ENCODE measurements at regions not wholly inside any gene's neighbourhood (a gene's known extent, or its start where the extent isn't known, plus 50 kb on each side); places are given as distances from the start of the nearest gene placed in this dataset.

DNA sequence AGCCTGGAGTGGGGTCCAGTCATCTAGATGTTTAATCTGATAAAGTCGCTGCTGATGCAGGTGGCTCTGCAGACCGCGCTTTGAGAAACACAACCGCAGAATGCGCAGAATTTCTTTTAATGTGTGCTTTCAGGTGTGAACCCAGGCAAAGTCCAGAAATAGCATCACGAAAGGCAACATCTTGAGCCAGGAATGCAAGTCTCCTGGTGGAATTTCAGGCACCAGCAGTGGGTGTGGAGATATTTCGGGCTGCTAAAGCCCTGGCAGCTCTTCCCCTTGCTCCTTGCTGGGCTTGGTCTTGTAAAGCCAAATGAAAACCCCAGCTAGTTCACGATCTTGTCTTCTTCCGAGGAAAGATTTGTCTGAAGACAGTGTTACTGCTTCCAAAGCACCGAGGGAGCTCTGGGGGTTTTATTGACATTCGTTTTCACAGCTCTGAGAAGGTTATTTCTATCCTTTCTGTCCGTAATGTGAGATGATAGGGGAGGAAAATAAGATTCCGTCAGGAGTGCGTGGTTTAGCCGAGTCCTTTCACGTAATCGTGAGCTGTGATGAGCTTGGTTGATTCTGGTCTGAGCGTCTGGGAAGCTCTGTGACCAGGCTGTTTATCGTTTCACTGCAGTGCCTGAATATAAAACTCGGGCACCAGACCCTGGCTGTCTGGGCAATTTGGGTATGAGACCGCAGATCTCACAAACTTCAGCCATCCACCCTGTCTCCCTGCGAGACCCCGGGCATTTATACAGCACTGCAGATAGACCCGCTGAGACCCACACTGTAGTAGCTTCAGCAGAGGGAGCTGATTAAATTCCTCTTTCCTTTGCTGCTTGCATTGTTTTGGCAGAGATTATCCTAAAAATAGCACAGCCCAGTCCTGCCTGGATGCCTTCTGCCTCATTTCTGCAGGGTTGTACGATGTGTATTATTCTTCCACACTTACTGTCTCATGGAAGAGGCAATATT, 67.0 kb upstream of the SLC25A26 start:
- H3K4me3 ChIP-seq (ENCODE audit: low read depth, low read length): no peak overlapping the region
- TF ChIP-seq, protein P1, sequence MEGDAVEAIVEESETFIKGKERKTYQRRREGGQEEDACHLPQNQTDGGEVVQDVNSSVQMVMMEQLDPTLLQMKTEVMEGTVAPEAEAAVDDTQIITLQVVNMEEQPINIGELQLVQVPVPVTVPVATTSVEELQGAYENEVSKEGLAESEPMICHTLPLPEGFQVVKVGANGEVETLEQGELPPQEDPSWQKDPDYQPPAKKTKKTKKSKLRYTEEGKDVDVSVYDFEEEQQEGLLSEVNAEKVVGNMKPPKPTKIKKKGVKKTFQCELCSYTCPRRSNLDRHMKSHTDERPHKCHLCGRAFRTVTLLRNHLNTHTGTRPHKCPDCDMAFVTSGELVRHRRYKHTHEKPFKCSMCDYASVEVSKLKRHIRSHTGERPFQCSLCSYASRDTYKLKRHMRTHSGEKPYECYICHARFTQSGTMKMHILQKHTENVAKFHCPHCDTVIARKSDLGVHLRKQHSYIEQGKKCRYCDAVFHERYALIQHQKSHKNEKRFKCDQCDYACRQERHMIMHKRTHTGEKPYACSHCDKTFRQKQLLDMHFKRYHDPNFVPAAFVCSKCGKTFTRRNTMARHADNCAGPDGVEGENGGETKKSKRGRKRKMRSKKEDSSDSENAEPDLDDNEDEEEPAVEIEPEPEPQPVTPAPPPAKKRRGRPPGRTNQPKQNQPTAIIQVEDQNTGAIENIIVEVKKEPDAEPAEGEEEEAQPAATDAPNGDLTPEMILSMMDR (IDR thresholded peaks at IDR 0.05; ENCODE audit: borderline replicate concordance, insufficient read depth, low read depth, low read length): no peak

DNA sequence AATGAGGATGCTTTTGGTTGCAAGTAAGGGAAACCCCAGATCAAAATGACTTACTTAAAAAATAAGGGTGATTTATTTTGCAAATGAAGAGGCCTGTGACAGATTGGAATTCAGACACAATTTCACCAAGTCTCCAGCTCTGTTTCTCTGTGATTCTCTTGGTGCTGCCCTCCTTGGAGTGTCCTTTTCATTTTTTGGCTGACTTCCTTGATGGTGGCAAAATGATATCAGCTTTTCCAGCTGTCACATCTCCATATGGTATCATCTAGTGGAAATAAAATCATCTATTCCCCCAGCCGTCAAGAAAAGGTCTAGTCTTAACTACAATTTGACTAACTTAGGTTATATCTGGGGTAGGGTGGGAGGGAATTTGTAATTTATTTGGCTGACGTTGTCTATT, 68.5 kb upstream of the SLC25A26 start:
- no peak overlapping the region for H3K4me3 ChIP-seq (ENCODE audit: low read depth, low read length)
- TF ChIP-seq, protein P1 (IDR thresholded peaks at IDR 0.05; ENCODE audit: borderline replicate concordance, insufficient read depth, low read depth, low read length): no peak

DNA sequence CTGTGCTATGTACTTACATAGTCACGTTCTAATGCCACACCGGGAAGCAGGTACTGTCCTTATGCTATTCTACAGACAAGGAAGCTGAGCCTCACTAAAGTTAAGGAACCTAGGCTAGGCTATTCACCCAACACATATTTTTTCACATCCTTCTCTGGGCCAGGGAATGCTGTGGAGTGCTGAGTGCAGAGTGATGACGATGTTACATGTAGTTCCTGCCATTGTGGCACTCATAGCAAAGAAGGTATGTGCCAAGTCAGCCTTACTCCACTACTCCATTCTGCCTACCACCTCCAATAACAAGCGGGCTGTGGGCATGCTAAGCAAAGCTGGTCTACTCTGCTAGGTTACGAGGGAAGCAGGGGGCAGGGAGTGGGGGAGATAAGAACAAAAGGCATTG, 69.8 kb upstream of the SLC25A26 start:
- H3K4me3 ChIP-seq (ENCODE audit: low read depth, low read length): no peak overlapping the region
- TF ChIP-seq, protein P1 (IDR thresholded peaks at IDR 0.05; ENCODE audit: borderline replicate concordance, insufficient read depth, low read depth, low read length): no peak

DNA sequence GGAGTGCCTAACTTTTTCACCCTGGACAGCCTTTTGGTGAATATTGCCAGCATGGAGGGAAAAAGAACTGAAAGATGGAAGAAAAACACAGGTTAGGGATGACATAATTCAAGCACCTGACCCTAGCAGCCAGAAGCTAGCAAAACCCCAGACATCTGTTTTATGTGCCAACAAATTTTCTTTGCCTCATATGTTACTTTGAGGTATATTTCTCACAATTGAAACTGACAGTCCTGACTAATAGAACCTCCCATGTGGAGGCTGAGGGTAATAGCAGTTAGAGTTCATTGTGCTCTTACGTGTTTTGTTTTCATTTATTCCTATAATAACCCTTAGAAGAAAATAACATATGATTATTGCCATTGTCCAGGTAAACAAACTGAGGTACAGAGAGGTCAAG, 71.5 kb upstream of the SLC25A26 start:
- TF ChIP-seq, protein P1 (IDR thresholded peaks at IDR 0.05; ENCODE audit: borderline replicate concordance, insufficient read depth, low read depth, low read length): no peak
- H3K4me3 ChIP-seq (ENCODE audit: low read depth, low read length): no peak overlapping the region

DNA sequence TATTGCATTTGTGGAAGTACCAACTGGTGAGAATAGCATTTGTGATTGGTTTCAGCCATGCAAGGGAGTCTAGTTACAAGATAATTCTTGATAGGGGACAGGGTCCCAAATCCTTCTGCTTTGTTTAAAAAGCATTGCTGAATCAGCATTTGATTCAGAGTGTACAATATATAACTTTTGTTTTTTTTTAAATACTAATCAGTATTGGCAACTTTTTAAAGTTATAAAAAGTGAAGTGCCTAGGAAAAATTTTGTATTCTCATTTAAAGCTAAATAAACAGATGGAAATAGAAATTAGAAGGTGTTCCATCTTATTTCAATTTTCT, 75.4 kb upstream of the SLC25A26 start:
- TF ChIP-seq, protein P1 (IDR thresholded peaks at IDR 0.05; ENCODE audit: borderline replicate concordance, insufficient read depth, low read depth, low read length): no peak
- no peak overlapping the region for H3K4me3 ChIP-seq (ENCODE audit: low read depth, low read length)

DNA sequence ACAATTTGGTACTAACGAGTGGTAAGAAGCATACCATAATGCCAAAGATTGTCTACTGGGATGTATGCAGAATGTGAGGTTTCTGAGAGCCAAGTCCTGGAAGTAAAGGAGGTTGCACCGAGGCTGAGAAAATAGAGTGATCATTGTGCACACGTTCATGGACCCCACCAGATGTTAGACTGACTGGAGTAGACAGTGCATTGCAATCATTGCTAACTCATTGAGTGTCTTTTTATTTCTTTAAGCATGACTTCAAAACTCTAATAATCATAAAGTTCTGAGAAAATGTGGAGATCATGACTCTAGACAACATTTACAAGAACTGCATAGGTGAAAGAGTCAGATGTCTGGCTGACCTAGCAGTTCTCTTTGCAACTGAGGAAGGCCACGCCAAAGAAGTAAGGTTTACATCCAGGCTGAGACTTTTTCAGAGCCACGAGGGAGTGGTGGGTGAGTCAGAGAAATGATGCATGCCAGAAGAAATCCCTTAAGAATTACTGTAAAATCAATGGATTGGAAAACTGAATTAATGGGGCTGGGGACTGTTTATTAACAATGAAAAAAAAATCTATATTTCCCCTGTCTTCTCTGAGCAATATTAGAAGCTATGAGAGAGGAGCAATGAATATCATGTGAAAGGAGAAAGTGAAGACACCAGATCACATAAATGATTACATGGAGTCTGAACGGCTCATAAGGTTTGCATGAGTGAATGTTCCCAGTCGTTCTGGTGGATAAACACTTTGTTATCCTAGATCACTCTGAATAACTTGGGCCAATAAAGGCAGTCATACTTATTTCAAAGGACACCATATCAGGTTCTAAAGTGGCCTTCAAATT, 76.0 kb upstream of the SLC25A26 start:
- H3K4me3 ChIP-seq (ENCODE audit: low read depth, low read length): no peak overlapping the region
- TF ChIP-seq, protein P1 (IDR thresholded peaks at IDR 0.05; ENCODE audit: borderline replicate concordance, insufficient read depth, low read depth, low read length): no peak
